Neural cell (in vitro differentiated cells): ENCODE measurements at regions not wholly inside any gene's neighbourhood (a gene's known extent, or its start where the extent isn't known, plus 50 kb on each side); places are given as distances from the start of the nearest gene placed in this dataset.

Source experiments
- EZH2 ChIP-seq: fragments of 200-600, 300-800 bp; shearing (Covaris generic), sonication (generic); IDR thresholded peaks from 2 replicates; pipeline ENCODE4 v1.6.1; 2014; ENCODE audit warnings: antibody characterized with exemption, low read length, borderline replicate concordance, mild to moderate bottlenecking; ENCODE audit not compliant: insufficient read depth, poor library complexity, severe bottlenecking
- POLR2AphosphoS5 ChIP-seq: IDR thresholded peaks from 2 replicates; pipeline ENCODE4 v1.6.1; 2012
- RAD21 ChIP-seq: fragments of 450-650 bp; conservative IDR thresholded peaks from 2 replicates; pipeline ENCODE4 v1.6.1; 2014; ENCODE audit warnings: antibody characterized with exemption, mild to moderate bottlenecking, moderate library complexity
- TF ChIP-seq, protein P1 (sequence below): fragments of 450-650 bp; IDR thresholded peaks from 2 replicates; pipeline ENCODE4 v1.5.1; 2014; ENCODE audit warnings: antibody characterized with exemption, mild to moderate bottlenecking, moderate library complexity; ENCODE audit not compliant: poor library complexity, severe bottlenecking
- TF ChIP-seq, protein P2 (sequence below): IDR thresholded peaks from 2 replicates; pipeline ENCODE4 v1.6.1; 2012; ENCODE audit warnings: borderline replicate concordance

DNA sequence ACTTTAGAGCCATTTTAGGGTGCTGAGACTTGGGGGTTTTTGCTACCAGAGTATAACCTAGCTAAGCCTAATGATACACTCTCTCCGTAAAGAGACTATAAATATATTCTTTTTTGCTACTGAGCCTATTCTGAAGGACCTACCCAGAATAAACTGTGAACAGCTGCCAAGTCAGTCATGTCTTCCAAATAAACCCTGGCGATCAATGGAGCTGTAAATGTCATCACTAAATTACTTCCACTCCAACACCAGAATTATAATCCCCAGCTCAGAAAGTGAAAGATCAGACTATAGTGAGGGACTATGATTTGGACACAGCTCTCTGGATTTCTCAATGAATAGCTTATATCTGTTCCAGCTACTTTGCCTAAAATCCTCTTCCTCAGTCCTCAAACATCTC, 178.9 kb downstream of the METTL4 start:
- TF ChIP-seq, protein P1, sequence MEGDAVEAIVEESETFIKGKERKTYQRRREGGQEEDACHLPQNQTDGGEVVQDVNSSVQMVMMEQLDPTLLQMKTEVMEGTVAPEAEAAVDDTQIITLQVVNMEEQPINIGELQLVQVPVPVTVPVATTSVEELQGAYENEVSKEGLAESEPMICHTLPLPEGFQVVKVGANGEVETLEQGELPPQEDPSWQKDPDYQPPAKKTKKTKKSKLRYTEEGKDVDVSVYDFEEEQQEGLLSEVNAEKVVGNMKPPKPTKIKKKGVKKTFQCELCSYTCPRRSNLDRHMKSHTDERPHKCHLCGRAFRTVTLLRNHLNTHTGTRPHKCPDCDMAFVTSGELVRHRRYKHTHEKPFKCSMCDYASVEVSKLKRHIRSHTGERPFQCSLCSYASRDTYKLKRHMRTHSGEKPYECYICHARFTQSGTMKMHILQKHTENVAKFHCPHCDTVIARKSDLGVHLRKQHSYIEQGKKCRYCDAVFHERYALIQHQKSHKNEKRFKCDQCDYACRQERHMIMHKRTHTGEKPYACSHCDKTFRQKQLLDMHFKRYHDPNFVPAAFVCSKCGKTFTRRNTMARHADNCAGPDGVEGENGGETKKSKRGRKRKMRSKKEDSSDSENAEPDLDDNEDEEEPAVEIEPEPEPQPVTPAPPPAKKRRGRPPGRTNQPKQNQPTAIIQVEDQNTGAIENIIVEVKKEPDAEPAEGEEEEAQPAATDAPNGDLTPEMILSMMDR = no peak
- TF ChIP-seq POLR2AphosphoS5 (no peak), EZH2 (no peak), RAD21 (no peak)
- TF ChIP-seq, protein P2, sequence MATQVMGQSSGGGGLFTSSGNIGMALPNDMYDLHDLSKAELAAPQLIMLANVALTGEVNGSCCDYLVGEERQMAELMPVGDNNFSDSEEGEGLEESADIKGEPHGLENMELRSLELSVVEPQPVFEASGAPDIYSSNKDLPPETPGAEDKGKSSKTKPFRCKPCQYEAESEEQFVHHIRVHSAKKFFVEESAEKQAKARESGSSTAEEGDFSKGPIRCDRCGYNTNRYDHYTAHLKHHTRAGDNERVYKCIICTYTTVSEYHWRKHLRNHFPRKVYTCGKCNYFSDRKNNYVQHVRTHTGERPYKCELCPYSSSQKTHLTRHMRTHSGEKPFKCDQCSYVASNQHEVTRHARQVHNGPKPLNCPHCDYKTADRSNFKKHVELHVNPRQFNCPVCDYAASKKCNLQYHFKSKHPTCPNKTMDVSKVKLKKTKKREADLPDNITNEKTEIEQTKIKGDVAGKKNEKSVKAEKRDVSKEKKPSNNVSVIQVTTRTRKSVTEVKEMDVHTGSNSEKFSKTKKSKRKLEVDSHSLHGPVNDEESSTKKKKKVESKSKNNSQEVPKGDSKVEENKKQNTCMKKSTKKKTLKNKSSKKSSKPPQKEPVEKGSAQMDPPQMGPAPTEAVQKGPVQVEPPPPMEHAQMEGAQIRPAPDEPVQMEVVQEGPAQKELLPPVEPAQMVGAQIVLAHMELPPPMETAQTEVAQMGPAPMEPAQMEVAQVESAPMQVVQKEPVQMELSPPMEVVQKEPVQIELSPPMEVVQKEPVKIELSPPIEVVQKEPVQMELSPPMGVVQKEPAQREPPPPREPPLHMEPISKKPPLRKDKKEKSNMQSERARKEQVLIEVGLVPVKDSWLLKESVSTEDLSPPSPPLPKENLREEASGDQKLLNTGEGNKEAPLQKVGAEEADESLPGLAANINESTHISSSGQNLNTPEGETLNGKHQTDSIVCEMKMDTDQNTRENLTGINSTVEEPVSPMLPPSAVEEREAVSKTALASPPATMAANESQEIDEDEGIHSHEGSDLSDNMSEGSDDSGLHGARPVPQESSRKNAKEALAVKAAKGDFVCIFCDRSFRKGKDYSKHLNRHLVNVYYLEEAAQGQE = no peak
